ENCODE measurements at regions not wholly inside any gene's neighbourhood (a gene's known extent, or its start where the extent isn't known, plus 50 kb on each side); places are given as distances from the start of the nearest gene placed in this dataset.
A peak's percentile ranks its signal among the peaks of the same experiment; 100 is the strongest.

- Mint-ChIP-seq H3K27me3 (peaks cover 2% of the 10 kb centered on the region), H3K36me3 (no peaks in the 10 kb centered on the region), H3K27ac (no peak overlapping the region)
Observed at GRCh38 chr15:39320355-39320754, 260.5 kb upstream of the THBS1 start.

GRCh38 chr15:39320886-39321285 is 260.0 kb upstream of the THBS1 start:
- H3K4me3 Mint-ChIP-seq: no peak overlapping the region

More at GRCh38 chr15:39320355-39320754, 260.5 kb upstream of the THBS1 start:
- H3K4me3 Mint-ChIP-seq: no peak overlapping the region
- no peaks in the 10 kb centered on the region for H3K4me1 Mint-ChIP-seq
- H3K9me3 Mint-ChIP-seq: peaks cover 7 to 12% (median 7%) of the 10 kb centered on the region in 3 donors

DNA sequence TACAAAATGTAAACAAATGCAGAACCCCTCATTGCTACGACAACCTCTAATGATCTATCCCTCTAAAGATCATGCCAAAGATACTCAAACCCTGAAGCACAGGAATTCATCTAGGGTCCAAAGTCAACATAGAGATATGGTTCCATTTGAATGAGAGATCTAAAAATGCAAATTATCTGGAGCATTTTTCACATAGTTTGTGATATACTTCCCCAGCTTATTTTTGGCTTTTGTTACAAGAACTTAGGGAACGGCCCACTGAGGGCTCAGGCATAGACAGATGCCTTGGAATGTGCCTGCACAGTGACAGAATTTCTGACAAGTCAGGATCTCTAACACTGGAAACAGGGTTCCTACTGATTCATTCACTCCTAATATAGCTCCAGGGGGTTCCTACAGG is 258.9 kb upstream of the THBS1 start:
- H3K36me3 Mint-ChIP-seq: no peaks in the 10 kb centered on the region
- H3K4me1 Mint-ChIP-seq: no peaks in the 10 kb centered on the region
- peaks cover 7 to 12% (median 7%) of the 10 kb centered on the region in 3 donors for H3K9me3 Mint-ChIP-seq
- H3K27ac Mint-ChIP-seq: no peak overlapping the region
- no peak overlapping the region for H3K4me3 Mint-ChIP-seq
- H3K27me3 Mint-ChIP-seq: peaks cover 3% of the 10 kb centered on the region

More at GRCh38 chr15:39320886-39321285, 260.0 kb upstream of the THBS1 start:
- no peak overlapping the region for H3K27ac Mint-ChIP-seq
- peaks cover 3% of the 10 kb centered on the region for H3K27me3 Mint-ChIP-seq
- no peaks in the 10 kb centered on the region for H3K4me1 Mint-ChIP-seq
- H3K36me3 Mint-ChIP-seq: no peaks in the 10 kb centered on the region
- H3K9me3 Mint-ChIP-seq: peaks cover 7 to 12% (median 7%) of the 10 kb centered on the region in 3 donors

DNA sequence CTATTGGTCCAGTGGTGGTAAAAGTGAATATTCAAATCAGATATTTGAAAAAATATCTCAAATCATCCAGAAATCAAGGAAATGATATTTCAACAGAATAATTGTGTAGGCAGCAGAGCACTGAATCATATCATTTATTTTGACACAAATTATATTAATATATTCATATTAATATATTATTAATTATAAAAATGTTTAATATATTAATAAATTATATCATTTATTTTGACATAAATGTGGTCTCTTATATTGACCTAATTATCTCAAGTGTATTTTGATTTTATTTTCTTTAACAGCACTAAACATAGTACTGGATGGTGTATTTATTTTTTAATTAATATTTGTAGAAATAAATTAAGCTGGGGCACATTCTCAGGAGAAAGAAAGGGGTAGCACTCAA is 257.7 kb upstream of the THBS1 start:
- peaks cover 3% of the 10 kb centered on the region for H3K27me3 Mint-ChIP-seq
- H3K9me3 Mint-ChIP-seq: peaks cover 5 to 12% (median 7%) of the 10 kb centered on the region in 3 donors
- no peaks in the 10 kb centered on the region for H3K4me1 Mint-ChIP-seq
- no peaks in the 10 kb centered on the region for H3K36me3 Mint-ChIP-seq
- H3K27ac Mint-ChIP-seq: no peak overlapping the region
- no peak overlapping the region for H3K4me3 Mint-ChIP-seq

GRCh38 chr15:39323706-39324105 is 257.2 kb upstream of the THBS1 start:
- Mint-ChIP-seq H3K36me3 (no peaks in the 10 kb centered on the region), H3K4me3 (no peak overlapping the region), H3K27ac (no peak overlapping the region), H3K27me3 (peaks cover 3% of the 10 kb centered on the region), H3K4me1 (no peaks in the 10 kb centered on the region), H3K9me3 (peaks cover 3 to 12% (median 7%) of the 10 kb centered on the region in 3 donors)

DNA sequence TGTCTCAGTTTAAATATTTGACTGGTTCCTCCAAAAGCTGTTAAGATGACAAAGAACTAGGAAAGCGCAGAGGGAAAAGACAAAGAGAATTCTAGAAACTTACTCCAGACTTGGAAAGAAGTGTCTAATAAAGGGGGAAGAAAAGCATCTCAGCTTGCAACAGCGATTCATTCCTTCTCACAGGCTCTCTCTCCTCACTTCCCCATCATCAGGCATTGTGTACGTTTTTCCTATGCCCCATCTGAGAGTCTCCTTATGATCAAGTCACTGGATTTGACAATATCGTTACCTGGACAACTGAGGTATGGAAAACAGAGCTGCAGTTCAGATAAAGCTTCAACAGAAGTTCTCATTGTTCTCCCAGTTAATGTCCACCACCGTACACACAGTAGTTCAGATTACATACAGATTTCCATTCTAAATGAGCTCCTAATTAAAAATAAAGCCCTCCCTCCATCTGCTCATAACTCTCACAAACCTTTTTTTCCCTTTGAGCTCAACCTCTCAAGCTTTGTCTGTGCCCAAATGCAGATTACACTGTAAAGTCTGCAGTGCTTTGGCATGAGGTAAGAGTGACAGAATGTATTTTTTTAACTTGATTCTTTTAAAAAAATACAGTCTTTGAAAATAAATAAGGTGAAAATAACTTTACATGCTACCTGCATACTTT is 254.4 kb upstream of the THBS1 start:
- Mint-ChIP-seq H3K4me1 (no peaks in the 10 kb centered on the region), H3K27ac (no peak overlapping the region), H3K9me3 (peaks cover 0 to 3% (median 1%) of the 10 kb centered on the region in 3 donors), H3K4me3 (no peak overlapping the region), H3K36me3 (no peaks in the 10 kb centered on the region), H3K27me3 (peaks cover 3% of the 10 kb centered on the region)

DNA sequence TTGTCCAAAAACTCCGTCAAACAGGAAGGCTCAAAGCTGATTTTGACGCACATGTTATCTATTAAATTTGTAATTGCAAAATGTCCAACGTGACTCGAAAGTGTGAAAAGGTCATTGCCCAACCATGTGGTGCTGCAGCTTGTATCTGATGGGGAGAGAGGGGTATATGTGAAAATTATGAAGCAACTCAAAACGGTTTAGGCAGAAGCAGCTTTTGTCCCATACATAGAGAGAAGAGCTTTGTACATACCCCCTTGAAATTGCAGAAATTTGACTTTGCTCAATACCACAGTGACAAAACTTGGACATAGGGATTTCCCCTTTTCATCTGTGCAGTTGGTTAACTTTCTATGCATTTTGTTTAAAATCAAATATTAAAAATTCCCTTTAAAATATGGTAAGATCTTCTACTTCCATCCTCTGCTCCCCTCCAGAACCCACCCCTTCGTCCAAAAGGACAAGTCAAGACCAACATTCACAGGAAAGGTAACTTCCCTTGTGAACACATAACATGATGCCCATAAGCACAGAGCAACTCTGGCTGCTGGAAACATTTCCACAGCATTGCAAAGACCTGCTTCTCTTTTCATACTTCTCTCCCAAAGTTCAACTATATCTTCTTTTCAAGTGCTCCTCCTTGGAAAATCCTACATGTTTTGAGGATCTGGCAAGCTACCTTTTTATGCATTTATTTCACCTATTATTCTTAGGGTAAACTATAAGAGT is 253.7 kb upstream of the THBS1 start:
- no peak overlapping the region for H3K27ac Mint-ChIP-seq
- no peak overlapping the region for H3K4me3 Mint-ChIP-seq
- no peaks in the 10 kb centered on the region for H3K4me1 Mint-ChIP-seq
- H3K27me3 Mint-ChIP-seq: peaks cover 3% of the 10 kb centered on the region
- no peaks in the 10 kb centered on the region for H3K36me3 Mint-ChIP-seq
- peaks cover 0 to 3% (median 0%) of the 10 kb centered on the region in 3 donors for H3K9me3 Mint-ChIP-seq

DNA sequence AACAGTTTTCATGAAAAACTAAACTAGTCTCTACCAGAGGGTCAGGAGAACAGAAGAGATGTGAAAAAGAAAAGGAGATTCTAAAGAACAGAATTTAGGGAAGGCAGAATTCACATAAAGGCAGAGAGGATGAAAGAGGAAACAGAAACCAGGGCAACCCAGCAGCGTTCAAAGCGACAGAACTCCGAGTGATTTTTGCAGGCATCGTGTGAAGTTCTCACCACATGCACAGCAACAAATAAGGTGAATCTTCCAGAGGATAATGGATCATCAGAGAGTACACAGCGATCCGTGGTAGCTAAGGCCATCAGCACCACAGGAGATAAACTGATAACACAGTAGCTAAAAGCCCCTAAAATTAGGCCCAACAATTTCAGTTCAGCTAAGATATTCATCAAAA is 250.8 kb upstream of the THBS1 start:
- Mint-ChIP-seq H3K4me1 (no peaks in the 10 kb centered on the region), H3K36me3 (no peaks in the 10 kb centered on the region), H3K9me3 (no peaks in the 10 kb centered on the region), H3K27ac (no peak overlapping the region), H3K27me3 (peaks cover 1% of the 10 kb centered on the region), H3K4me3 (no peak overlapping the region)

DNA sequence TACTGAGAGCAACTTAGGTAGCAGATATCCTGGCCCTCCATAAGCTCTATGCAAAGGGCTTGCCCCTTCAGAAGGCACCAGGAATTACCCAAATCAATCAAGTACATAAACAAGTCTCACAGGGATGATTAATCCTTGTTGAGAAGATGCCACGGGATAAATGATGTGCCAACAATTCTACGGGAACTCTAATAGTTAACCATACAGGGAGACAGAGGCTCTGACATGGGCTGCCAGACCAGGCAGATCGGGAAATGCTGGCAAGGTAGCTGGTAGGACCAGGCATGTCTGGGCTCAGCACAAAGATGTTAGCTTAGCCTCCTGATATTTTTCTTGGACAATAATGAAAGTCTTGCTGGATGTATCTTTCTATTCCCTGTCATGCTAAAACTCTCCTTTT is 249.3 kb upstream of the THBS1 start:
- Mint-ChIP-seq H3K4me3 (no peak overlapping the region), H3K4me1 (no peaks in the 10 kb centered on the region), H3K27ac (no peak overlapping the region), H3K27me3 (no peaks in the 10 kb centered on the region), H3K36me3 (no peaks in the 10 kb centered on the region), H3K9me3 (no peaks in the 10 kb centered on the region)

DNA sequence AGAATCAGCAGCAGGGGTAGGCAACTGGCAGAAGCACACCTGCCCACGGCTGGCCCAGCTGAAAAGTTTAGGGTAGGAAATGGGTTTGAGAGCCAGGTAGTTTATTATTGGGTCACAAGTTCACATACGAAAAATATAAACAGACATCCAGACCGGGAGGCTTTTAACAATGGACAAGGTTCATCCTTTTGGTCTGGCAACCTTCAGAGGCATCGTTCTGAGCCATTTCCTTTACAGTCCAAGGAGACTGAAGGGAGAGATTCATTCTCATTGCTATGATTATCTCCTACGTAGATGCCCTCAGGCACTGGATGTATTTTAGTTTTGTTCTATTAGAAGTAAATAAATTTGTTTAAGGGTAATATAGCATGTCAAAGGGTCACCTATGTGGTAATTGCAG is 248.0 kb upstream of the THBS1 start:
- Mint-ChIP-seq H3K27ac (no peak overlapping the region), H3K36me3 (no peaks in the 10 kb centered on the region), H3K4me1 (no peaks in the 10 kb centered on the region), H3K4me3 (no peak overlapping the region), H3K27me3 (no peaks in the 10 kb centered on the region), H3K9me3 (no peaks in the 10 kb centered on the region)

GRCh38 chr15:39333393-39333792 is 247.5 kb upstream of the THBS1 start:
- Mint-ChIP-seq H3K27ac (no peak overlapping the region), H3K9me3 (no peaks in the 10 kb centered on the region), H3K27me3 (no peaks in the 10 kb centered on the region), H3K36me3 (no peaks in the 10 kb centered on the region), H3K4me1 (no peaks in the 10 kb centered on the region), H3K4me3 (no peak overlapping the region)

GRCh38 chr15:39333896-39334295 is 247.0 kb upstream of the THBS1 start:
- no peak overlapping the region for H3K4me3 Mint-ChIP-seq
- H3K36me3 Mint-ChIP-seq: no peaks in the 10 kb centered on the region
- no peaks in the 10 kb centered on the region for H3K4me1 Mint-ChIP-seq
- no peak overlapping the region for H3K27ac Mint-ChIP-seq
- no peaks in the 10 kb centered on the region for H3K27me3 Mint-ChIP-seq
- H3K9me3 Mint-ChIP-seq: no peaks in the 10 kb centered on the region

DNA sequence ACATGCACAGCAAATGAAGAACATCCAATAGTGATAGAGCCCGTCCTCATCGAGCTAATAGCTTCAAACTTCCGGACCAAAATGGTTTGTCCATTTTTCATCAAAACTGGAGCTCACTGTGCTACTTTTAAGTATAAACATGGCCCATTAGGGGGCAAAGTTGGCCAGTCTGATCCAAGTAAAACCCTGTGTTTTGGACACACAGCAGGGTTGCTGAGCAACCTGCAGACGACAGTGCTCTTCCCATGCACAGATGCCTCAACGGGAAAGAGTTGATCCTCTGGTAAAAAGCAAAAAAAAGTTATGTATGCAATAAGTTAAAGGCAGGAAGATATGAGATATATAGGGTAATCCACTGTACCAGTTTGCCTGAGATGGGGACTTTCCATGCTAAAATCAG is 244.0 kb upstream of the THBS1 start:
- Mint-ChIP-seq H3K27ac (no peak overlapping the region), H3K36me3 (no peaks in the 10 kb centered on the region), H3K4me1 (no peaks in the 10 kb centered on the region), H3K4me3 (no peak overlapping the region), H3K9me3 (peaks cover 0 to 5% (median 2%) of the 10 kb centered on the region in 3 donors), H3K27me3 (no peaks in the 10 kb centered on the region)

DNA sequence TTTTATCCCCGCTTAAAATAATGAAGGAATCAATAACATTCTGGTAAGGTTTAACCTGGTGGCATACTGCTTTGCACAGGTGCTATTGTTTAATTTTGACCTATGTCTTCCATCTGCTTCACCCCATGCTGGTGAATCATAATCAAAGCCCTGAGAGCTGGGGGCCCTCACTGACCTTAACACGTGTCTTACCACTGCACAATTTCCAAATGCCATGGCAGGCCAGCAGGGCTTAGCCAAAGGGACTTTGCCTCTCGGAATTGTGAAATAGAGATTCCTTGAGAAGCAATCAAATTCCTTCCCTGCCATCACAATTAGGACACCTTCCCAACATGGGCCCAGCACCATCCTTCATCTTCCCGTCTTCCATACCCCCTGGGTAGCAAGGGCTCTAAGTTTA is 242.6 kb upstream of the THBS1 start:
- peak overlapping the region in 1 of 3 donors; percentile 12 for H3K27ac Mint-ChIP-seq

DNA sequence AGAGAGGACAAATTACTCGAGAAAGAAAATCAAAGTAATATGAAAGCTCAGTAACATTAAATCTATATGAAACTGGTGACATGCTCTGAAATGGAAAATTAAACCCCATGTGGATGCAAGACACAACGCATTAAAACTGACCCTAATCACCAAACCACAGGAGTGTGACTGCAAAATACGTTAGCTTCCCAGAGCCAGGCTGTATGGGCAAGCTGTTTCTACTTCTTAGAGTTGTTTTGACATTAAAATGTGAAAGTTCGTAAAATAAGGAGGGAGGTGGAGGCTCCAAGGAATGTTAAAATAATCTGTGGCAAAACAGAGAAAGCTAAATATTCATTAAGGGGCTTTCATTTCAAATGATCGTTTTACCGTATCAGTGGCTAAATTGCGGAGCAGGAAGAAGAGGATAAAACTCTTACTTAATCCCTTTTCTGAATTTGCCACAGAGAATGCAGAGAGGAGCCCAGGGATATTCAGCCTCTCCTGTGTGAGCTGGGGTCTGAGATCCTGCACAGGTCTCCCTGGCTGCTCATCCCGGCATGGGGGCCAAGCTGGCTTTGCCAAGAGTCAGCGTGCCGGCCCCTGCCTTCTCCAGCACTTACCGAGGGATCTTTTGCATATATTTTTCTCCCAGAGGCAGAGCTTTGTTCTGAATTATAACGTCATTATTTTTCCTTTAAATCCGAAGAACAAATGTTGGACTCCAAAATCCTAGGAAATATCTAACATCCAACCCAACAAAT is 239.8 kb upstream of the THBS1 start:
- Mint-ChIP-seq H3K36me3 (no peaks in the 10 kb centered on the region), H3K4me3 (no peak overlapping the region), H3K27ac (no peak overlapping the region), H3K9me3 (peaks cover 5 to 10% (median 6%) of the 10 kb centered on the region in 3 donors), H3K4me1 (no peaks in the 10 kb centered on the region), H3K27me3 (no peaks in the 10 kb centered on the region)

More for the DNA sequence above, 242.6 kb upstream of the THBS1 start:
- H3K9me3 Mint-ChIP-seq: peaks cover 5 to 7% (median 6%) of the 10 kb centered on the region in 3 donors
- H3K27me3 Mint-ChIP-seq: no peaks in the 10 kb centered on the region
- no peaks in the 10 kb centered on the region for H3K36me3 Mint-ChIP-seq
- H3K4me3 Mint-ChIP-seq: no peak overlapping the region
- no peaks in the 10 kb centered on the region for H3K4me1 Mint-ChIP-seq
